ENCODE measurements at regions not wholly inside any gene's neighbourhood (a gene's known extent, or its start where the extent isn't known, plus 50 kb on each side); places are given as distances from the start of the nearest gene placed in this dataset.
A peak's percentile ranks its signal among the peaks of the same experiment; 100 is the strongest.

DNA sequence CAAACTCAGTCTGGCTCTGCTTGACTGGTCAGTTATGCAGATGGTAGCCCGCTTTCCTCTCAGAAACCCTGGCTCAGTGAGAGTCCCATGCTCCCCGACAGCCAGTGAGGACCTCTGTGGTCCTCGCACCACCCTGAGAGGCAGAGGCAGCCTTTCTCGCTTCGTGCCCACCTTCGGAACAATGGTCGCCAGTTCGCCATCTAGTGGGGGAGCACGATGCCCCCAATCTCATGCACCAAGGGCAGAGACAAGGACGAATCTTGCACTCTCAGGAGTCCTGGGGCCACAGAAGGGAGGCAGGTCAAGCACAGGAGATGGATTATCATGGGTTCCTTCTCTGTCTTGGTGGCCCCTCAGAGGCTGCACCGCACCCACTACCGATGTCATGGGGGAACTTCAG, 75.2 kb downstream of the RHCG start:
- Histone ChIP-seq H3K4me3 (ENCODE audit: low read length) (no peak overlapping the region), H2AFZ (ENCODE audit: low read length) (no peak overlapping the region), H3K79me2 (ENCODE audit: low read length) (no peaks in the 10 kb centered on the region), H3K9ac (ENCODE audit: low read length) (no peak overlapping the region), H3K9me2 (replicated peaks; ENCODE audit: insufficient read depth, low read length) (no peaks in the 10 kb centered on the region), H3K36me3 (ENCODE audit: insufficient read depth, low read length) (no peaks in the 10 kb centered on the region), H3K9me3 (ENCODE audit: low read length) (no peaks in the 10 kb centered on the region), H3K27ac (ENCODE audit: low read length) (no peak overlapping the region), H3K4me2 (ENCODE audit: low read depth, low read length, poor library complexity, severe bottlenecking) (no peak overlapping the region), H3K4me1 (ENCODE audit: low read length) (no peaks in the 10 kb centered on the region), H4K20me1 (ENCODE audit: insufficient read depth, low read depth, low read length) (no peaks in the 10 kb centered on the region), H3K27me3 (ENCODE audit: low read length) (no peaks in the 10 kb centered on the region)
- no peak for DNase-seq

DNA sequence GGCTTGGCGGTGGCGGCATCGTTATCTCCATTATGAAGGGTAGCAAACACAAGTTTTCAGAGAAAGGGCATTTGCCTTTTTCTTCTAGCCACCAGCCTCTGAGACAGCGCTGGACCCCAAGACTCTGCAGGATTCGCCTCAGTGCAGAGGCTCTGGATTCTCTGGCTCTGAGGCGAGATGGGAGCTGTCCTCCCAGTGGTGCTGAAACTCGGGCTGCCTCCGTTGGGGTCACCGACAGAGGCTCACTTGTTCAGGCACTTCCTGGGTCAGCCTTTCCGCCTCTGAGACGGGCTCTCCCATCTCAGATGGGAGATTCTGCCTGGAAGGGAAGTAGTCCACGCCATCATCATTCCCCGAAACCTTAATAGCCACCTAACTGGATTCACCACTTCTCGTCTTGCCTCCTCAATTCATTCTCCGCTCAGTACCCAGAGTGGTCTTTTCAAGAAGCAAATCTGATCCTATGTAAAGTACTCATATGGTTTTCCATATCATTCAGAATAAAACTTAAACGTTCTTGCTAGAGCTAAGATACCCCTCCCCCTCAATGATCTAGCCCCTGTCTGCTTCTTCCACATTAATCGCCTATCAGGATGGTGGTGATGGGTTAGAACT, 76.9 kb downstream of the RHCG start:
- H3K9ac ChIP-seq (ENCODE audit: low read length), result no peak overlapping the region
- DNase-seq, result peak; percentile 78
- no peaks in the 10 kb centered on the region for H3K4me1 ChIP-seq (ENCODE audit: low read length)
- no peak overlapping the region for H3K27ac ChIP-seq (ENCODE audit: low read length)
- no peaks in the 10 kb centered on the region for H3K27me3 ChIP-seq (ENCODE audit: low read length)
- H2AFZ ChIP-seq (ENCODE audit: low read length), result no peak overlapping the region
- no peaks in the 10 kb centered on the region for H3K36me3 ChIP-seq (ENCODE audit: insufficient read depth, low read length)
- H3K9me3 ChIP-seq (ENCODE audit: low read length), result no peaks in the 10 kb centered on the region
- H3K4me2 ChIP-seq (ENCODE audit: low read depth, low read length, poor library complexity, severe bottlenecking), result no peak overlapping the region
- H3K9me2 ChIP-seq (replicated peaks; ENCODE audit: insufficient read depth, low read length), result no peaks in the 10 kb centered on the region
- no peaks in the 10 kb centered on the region for H4K20me1 ChIP-seq (ENCODE audit: insufficient read depth, low read depth, low read length)
- no peak overlapping the region for H3K4me3 ChIP-seq (ENCODE audit: low read length)
- no peaks in the 10 kb centered on the region for H3K79me2 ChIP-seq (ENCODE audit: low read length)

DNA sequence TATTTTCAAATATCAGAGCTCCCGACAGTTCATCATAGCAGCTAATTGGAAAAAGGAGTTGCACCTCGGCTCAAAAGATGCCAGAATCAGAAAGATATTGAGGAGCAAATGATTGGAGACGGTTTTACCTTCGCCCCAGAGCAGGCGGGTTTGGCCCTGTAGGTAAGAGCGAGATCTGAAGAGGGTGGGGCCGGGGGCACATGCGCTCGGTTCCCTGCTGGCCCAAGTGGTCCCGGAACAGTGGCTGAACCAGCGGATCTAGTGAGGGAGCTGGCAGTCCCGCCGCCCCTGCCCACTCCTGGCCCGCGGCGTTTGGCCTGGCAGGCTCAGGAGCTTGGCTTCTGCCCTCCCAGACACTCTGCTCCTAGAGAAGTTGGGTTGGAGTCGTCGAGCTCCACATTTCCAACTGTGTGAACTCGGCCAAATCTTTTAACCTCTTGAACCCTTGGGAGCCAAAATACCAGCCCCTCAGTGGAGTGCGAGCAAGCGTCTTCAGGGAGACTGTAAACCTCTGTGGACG, 79.1 kb downstream of the RHCG start:
- Histone ChIP-seq H3K27ac (ENCODE audit: low read length) (no peak overlapping the region), H3K4me2 (ENCODE audit: low read depth, low read length, poor library complexity, severe bottlenecking) (no peak overlapping the region), H3K36me3 (ENCODE audit: insufficient read depth, low read length) (no peaks in the 10 kb centered on the region), H3K4me3 (ENCODE audit: low read length) (no peak overlapping the region), H3K9me2 (replicated peaks; ENCODE audit: insufficient read depth, low read length) (no peaks in the 10 kb centered on the region), H2AFZ (ENCODE audit: low read length) (no peak overlapping the region), H3K4me1 (ENCODE audit: low read length) (no peaks in the 10 kb centered on the region), H3K79me2 (ENCODE audit: low read length) (no peaks in the 10 kb centered on the region), H3K9ac (ENCODE audit: low read length) (no peak overlapping the region), H3K27me3 (ENCODE audit: low read length) (no peaks in the 10 kb centered on the region), H3K9me3 (ENCODE audit: low read length) (no peaks in the 10 kb centered on the region), H4K20me1 (ENCODE audit: insufficient read depth, low read depth, low read length) (no peaks in the 10 kb centered on the region)
- DNase-seq, result no peak

GRCh38 chr15:89416339-89417183, 79.8 kb downstream of the RHCG start:
- H3K4me3 ChIP-seq (ENCODE audit: low read length), result no peak overlapping the region
- DNase-seq, result peak; percentile 96
- peaks cover 4% of the 10 kb centered on the region; the same call in 1 of the 2 replicates for H3K4me1 ChIP-seq (ENCODE audit: low read length)
- H3K9me2 ChIP-seq (replicated peaks; ENCODE audit: insufficient read depth, low read length), result no peaks in the 10 kb centered on the region
- H4K20me1 ChIP-seq (ENCODE audit: insufficient read depth, low read depth, low read length), result no peaks in the 10 kb centered on the region
- no peaks in the 10 kb centered on the region for H3K9me3 ChIP-seq (ENCODE audit: low read length)
- no peak overlapping the region for H3K4me2 ChIP-seq (ENCODE audit: low read depth, low read length, poor library complexity, severe bottlenecking)
- no peaks in the 10 kb centered on the region for H3K36me3 ChIP-seq (ENCODE audit: insufficient read depth, low read length)
- no peak overlapping the region for H2AFZ ChIP-seq (ENCODE audit: low read length)
- no peak overlapping the region for H3K9ac ChIP-seq (ENCODE audit: low read length)
- no peaks in the 10 kb centered on the region; the same call in 1 of the 2 replicates for H3K27me3 ChIP-seq (ENCODE audit: low read length)
- no peaks in the 10 kb centered on the region for H3K79me2 ChIP-seq (ENCODE audit: low read length)
- H3K27ac ChIP-seq (ENCODE audit: low read length), result no peak overlapping the region

GRCh38 chr15:89414571-89414970, 79.9 kb upstream of the POLG start:
- H2AFZ ChIP-seq (ENCODE audit: low read length), result no peak overlapping the region
- H3K4me3 ChIP-seq (ENCODE audit: low read length), result no peak overlapping the region
- no peaks in the 10 kb centered on the region for H3K79me2 ChIP-seq (ENCODE audit: low read length)
- no peak for DNase-seq
- H3K27me3 ChIP-seq (ENCODE audit: low read length), result no peaks in the 10 kb centered on the region; the same call in 1 of the 2 replicates
- no peaks in the 10 kb centered on the region for H3K9me2 ChIP-seq (replicated peaks; ENCODE audit: insufficient read depth, low read length)
- peaks cover 10% of the 10 kb centered on the region for H3K4me1 ChIP-seq (ENCODE audit: low read length)
- no peak overlapping the region for H3K4me2 ChIP-seq (ENCODE audit: low read depth, low read length, poor library complexity, severe bottlenecking)
- H4K20me1 ChIP-seq (ENCODE audit: insufficient read depth, low read depth, low read length), result no peaks in the 10 kb centered on the region
- H3K36me3 ChIP-seq (ENCODE audit: insufficient read depth, low read length), result no peaks in the 10 kb centered on the region
- H3K9me3 ChIP-seq (ENCODE audit: low read length), result no peaks in the 10 kb centered on the region
- no peak overlapping the region for H3K27ac ChIP-seq (ENCODE audit: low read length)
- no peak overlapping the region for H3K9ac ChIP-seq (ENCODE audit: low read length)

GRCh38 chr15:89413877-89414276, 79.3 kb upstream of the POLG start:
- Histone ChIP-seq H3K36me3 (ENCODE audit: insufficient read depth, low read length) (no peaks in the 10 kb centered on the region), H3K9ac (ENCODE audit: low read length) (no peak overlapping the region), H2AFZ (ENCODE audit: low read length) (no peak overlapping the region), H3K9me2 (replicated peaks; ENCODE audit: insufficient read depth, low read length) (no peaks in the 10 kb centered on the region), H3K27me3 (ENCODE audit: low read length) (no peaks in the 10 kb centered on the region; the same call in 1 of the 2 replicates), H3K79me2 (ENCODE audit: low read length) (no peaks in the 10 kb centered on the region), H3K4me3 (ENCODE audit: low read length) (no peak overlapping the region), H4K20me1 (ENCODE audit: insufficient read depth, low read depth, low read length) (no peaks in the 10 kb centered on the region), H3K4me2 (ENCODE audit: low read depth, low read length, poor library complexity, severe bottlenecking) (no peak overlapping the region), H3K9me3 (ENCODE audit: low read length) (no peaks in the 10 kb centered on the region), H3K27ac (ENCODE audit: low read length) (no peak overlapping the region), H3K4me1 (ENCODE audit: low read length) (peaks cover 10% of the 10 kb centered on the region)
- DNase-seq, result no peak

DNA sequence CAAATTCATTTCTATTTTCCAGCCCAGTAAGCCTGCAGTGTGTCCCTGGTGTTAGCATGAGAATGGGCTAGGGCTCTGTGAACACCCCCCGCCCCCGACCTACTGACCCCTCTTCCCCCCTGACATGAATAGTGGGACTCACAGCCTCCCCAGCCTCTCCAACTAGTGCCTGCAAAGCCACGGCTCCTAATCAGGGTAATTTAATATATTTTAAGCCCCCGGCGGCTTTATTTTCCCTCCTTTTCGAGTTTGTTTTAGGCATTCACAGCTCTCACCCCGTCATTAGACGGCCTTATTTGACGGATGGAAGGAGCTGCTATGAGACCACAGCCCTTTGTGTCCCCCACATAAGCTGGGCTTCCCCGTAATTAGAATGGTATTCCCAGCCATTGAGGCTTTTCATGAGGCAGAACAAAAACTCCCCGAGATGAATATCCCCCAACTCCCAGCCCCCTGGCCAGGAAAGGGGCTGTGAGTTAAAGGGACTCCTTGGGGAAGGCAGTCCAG, 78.3 kb upstream of the POLG start:
- no peak overlapping the region for H3K9ac ChIP-seq (ENCODE audit: low read length)
- no peaks in the 10 kb centered on the region; the same call in 1 of the 2 replicates for H3K27me3 ChIP-seq (ENCODE audit: low read length)

DNA sequence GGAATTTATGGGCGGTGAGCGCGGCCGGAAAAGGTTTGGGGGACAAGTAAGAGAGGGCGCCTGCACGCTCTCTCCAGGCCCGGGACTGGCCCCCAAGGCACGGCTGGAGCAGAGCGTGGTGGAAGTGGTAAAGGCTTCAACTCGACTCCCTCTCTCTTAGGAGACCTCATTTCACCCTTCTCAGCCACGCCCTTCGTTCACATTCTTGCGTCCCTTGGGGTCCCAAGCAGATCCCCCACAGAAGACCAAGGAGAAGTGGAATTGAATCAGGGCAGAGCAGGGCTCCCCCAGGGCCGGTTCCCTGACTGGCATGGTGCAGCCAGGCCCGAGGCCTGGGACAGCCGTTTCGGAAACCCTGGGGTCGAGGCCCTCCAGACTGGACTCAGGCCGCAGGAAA, 75.4 kb upstream of the POLG start:
- DNase-seq, result no peak
- H3K4me2 ChIP-seq (ENCODE audit: low read depth, low read length, poor library complexity, severe bottlenecking), result no peak overlapping the region
- H3K27me3 ChIP-seq (ENCODE audit: low read length), result no peaks in the 10 kb centered on the region; the same call in 1 of the 2 replicates
- H4K20me1 ChIP-seq (ENCODE audit: insufficient read depth, low read depth, low read length), result no peaks in the 10 kb centered on the region
- H3K4me3 ChIP-seq (ENCODE audit: low read length), result no peak overlapping the region
- no peaks in the 10 kb centered on the region for H3K79me2 ChIP-seq (ENCODE audit: low read length)
- no peaks in the 10 kb centered on the region for H3K36me3 ChIP-seq (ENCODE audit: insufficient read depth, low read length)
- H2AFZ ChIP-seq (ENCODE audit: low read length), result no peak overlapping the region
- peaks cover 10% of the 10 kb centered on the region for H3K4me1 ChIP-seq (ENCODE audit: low read length)
- H3K9me2 ChIP-seq (replicated peaks; ENCODE audit: insufficient read depth, low read length), result no peaks in the 10 kb centered on the region
- no peak overlapping the region for H3K27ac ChIP-seq (ENCODE audit: low read length)
- no peaks in the 10 kb centered on the region for H3K9me3 ChIP-seq (ENCODE audit: low read length)
- no peak overlapping the region for H3K9ac ChIP-seq (ENCODE audit: low read length)

More for the DNA sequence above, 78.3 kb upstream of the POLG start:
- no peak overlapping the region for H3K27ac ChIP-seq (ENCODE audit: low read length)
- H3K4me2 ChIP-seq (ENCODE audit: low read depth, low read length, poor library complexity, severe bottlenecking), result no peak overlapping the region
- no peak overlapping the region for H2AFZ ChIP-seq (ENCODE audit: low read length)
- H4K20me1 ChIP-seq (ENCODE audit: insufficient read depth, low read depth, low read length), result no peaks in the 10 kb centered on the region
- H3K9me2 ChIP-seq (replicated peaks; ENCODE audit: insufficient read depth, low read length), result no peaks in the 10 kb centered on the region
- peaks cover 10% of the 10 kb centered on the region for H3K4me1 ChIP-seq (ENCODE audit: low read length)
- H3K9me3 ChIP-seq (ENCODE audit: low read length), result no peaks in the 10 kb centered on the region
- H3K79me2 ChIP-seq (ENCODE audit: low read length), result no peaks in the 10 kb centered on the region
- no peak for DNase-seq
- no peak overlapping the region for H3K4me3 ChIP-seq (ENCODE audit: low read length)
- H3K36me3 ChIP-seq (ENCODE audit: insufficient read depth, low read length), result no peaks in the 10 kb centered on the region
